GM12865 (cell line): ENCODE measurements at regions not wholly inside any gene's neighbourhood (a gene's known extent, or its start where the extent isn't known, plus 50 kb on each side); places are given as distances from the start of the nearest gene placed in this dataset.

Source experiments
- DNase-seq: peaks from one replicate; pipeline ENCODE4 v3.0.0; 2010; ENCODE audit warnings: low read depth
- H3K4me3 ChIP-seq: 2 replicates; pipeline ENCODE4 v1.5.1; 2011; ENCODE audit warnings: mild to moderate bottlenecking, low read depth, low read length, control low read depth
- CTCF ChIP-seq: IDR thresholded peaks from 2 replicates; pipeline ENCODE4 v1.5.1; 2011; ENCODE audit warnings: low read length, control low read depth, low read depth, inconsistent platforms; ENCODE audit not compliant: insufficient read depth; ENCODE audit errors: missing control alignments

DNA sequence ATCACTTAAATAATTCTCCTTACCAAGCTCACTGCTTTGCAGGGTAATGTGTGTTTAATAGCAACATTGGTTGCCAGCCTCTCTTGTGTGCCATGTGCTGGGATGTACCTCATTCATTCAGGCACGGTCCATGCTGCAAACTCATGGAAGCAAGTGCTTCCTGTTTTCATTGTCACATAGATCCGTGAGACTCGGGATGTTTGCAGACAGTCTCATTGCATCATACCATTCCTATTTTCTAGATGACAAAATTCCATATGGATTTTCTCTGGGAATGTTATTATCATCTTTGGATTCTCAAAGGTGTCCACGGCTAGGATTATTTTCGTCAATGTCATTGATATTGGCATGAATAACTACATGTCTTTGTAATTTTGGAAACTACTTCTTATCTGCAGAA is 60.0 kb upstream of the HDAC4 start:
- no peak for DNase-seq
- no peak overlapping the region for H3K4me3 ChIP-seq
- no peak for TF ChIP-seq CTCF

GRCh38 chr2:239459606-239460005 is 58.8 kb upstream of the HDAC4 start:
- no peak for DNase-seq
- no peak overlapping the region for H3K4me3 ChIP-seq
- no peak for TF ChIP-seq CTCF

GRCh38 chr2:239459056-239459455 is 58.2 kb upstream of the HDAC4 start:
- TF ChIP-seq CTCF: no peak
- no peak overlapping the region for H3K4me3 ChIP-seq

GRCh38 chr2:239457586-239458445 is 57.0 kb upstream of the HDAC4 start:
- no peak for TF ChIP-seq CTCF
- no peak for DNase-seq
- no peak overlapping the region for H3K4me3 ChIP-seq

More at GRCh38 chr2:239459056-239459455, 58.2 kb upstream of the HDAC4 start:
- DNase-seq: no peak

- no peak for DNase-seq
- TF ChIP-seq CTCF: no peak
- H3K4me3 ChIP-seq: no peak overlapping the region
These were observed 56.1 kb upstream of the HDAC4 start for GRCh38 chr2:239456940-239457339.

DNA sequence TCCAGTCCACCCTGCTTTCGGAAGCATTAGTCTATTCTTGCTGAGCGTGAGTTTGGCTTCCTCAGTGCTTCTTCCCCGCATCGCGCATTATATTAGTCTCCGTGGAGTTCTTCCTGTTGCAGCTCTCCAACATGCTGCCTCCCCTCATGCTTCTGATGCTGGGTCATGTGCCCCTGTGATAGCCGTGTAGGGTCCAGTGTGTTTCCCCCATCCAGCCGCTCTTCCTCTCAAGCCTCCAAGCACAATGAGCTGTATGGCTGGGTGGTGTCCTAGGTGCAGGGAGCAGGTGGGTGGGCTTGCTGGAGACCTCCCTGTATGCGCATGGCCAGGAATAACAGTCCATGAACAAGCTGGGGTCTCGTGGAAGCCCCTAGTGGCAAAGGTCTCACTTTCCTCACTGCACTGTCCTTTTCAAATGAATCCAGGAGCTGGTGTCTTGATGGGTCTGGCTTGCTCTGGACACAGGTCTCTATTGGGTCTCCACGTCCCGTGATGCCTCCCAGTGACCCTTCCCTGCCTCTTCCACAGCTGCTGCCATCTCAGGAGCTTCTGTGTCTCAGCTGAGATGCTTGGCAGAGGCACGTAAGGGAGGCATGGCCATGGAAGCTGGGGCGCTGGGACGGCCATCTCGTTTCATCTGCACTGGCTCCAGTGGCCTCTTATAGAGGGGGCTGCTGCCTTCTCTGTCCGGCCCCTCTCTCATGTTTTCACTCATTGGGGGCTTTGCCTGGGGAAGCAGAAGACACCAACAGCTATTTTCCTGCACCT is 54.8 kb upstream of the HDAC4 start:
- H3K4me3 ChIP-seq: no peak overlapping the region
- no peak for TF ChIP-seq CTCF
- no peak for DNase-seq
